Endothelial cell of umbilical vein (primary cell): ENCODE measurements at regions not wholly inside any gene's neighbourhood (a gene's known extent, or its start where the extent isn't known, plus 50 kb on each side); places are given as distances from the start of the nearest gene placed in this dataset.

ENCODE experiments used
- BruUV-seq: library from RNA; stranded (reverse); fragments of 400-500 nt; replicated peaks from 2 replicates; lab custom pipeline; 2021; lab: Mats Ljungman, UMichigan
- CTCF ChIA-PET: fragments of 300-600, 350-600 bp; sonication (Branson Sonifier 250); formaldehyde crosslinking; loops from one replicate; lab custom pipeline; 2021; ENCODE audit warnings: antibody characterized with exemption, inconsistent platforms; lab: Charles Lee
- POLR2A ChIA-PET: fragments of 300-600, 350-600 bp; sonication (Branson Sonifier 250); formaldehyde crosslinking; loops from one replicate; lab custom pipeline; 2021; ENCODE audit warnings: antibody characterized with exemption, inconsistent platforms; lab: Charles Lee
- DNase-seq: peaks from one replicate; pipeline ENCODE4 v3.0.0-alpha.2; 2011; ENCODE audit warnings: low read depth, low spot score
- FAIRE-seq: peaks from 2 replicates; lab custom pipeline; 2011; peaks lifted over from hg19 to GRCh38; lab: Jason Lieb, UNC
- H2AFZ ChIP-seq: 2 replicates; pipeline ENCODE4 v1.6.0; 2012; ENCODE audit warnings: low read depth, low read length, control low read depth, inconsistent platforms
- H3K27ac ChIP-seq: 2 replicates; pipeline ENCODE4 v1.5.1; 2011; ENCODE audit warnings: low read depth, mild to moderate bottlenecking, control low read depth, low read length, moderate library complexity; ENCODE audit not compliant: insufficient read depth
- H3K27me3 ChIP-seq, 2 experiments: 2 replicates each; pipeline versions ENCODE4 v1.6.0 to v1.6.1; 2011; ENCODE audit warnings: low read length in 2 of 2, mixed read lengths in 1 of 2; ENCODE audit not compliant: control insufficient read depth in 2 of 2, insufficient read depth in 2 of 2
- H3K36me3 ChIP-seq, 2 experiments: 2 replicates in 1 of 2; 3 replicates in 1 of 2; pipeline ENCODE4 v1.5.1; 2011; ENCODE audit warnings: low read length in 2 of 2, mild to moderate bottlenecking in 1 of 2, moderate library complexity in 1 of 2; ENCODE audit not compliant: control insufficient read depth in 2 of 2, insufficient read depth in 2 of 2; ENCODE audit errors: extremely low read depth in 1 of 2
- H3K4me1 ChIP-seq: 3 replicates; pipeline ENCODE4 v1.5.1; 2011; ENCODE audit warnings: mild to moderate bottlenecking, low read length; ENCODE audit not compliant: control insufficient read depth, insufficient read depth; ENCODE audit errors: extremely low read depth
- H3K4me2 ChIP-seq: 2 replicates; pipeline ENCODE4 v1.6.1; 2011; ENCODE audit warnings: low read length, control low read depth, mixed read lengths; ENCODE audit not compliant: insufficient read depth
- H3K4me3 ChIP-seq, 3 experiments: fragments of 200-600 bp in 1 of 3; sonication (generic), shearing (Covaris generic) in 1 of 3; replicated peaks in 1 of 3; 2 replicates each; pipeline ENCODE4 v1.5.1; 2011 to 2016; ENCODE audit warnings: control low read depth in 3 of 3, low read length in 3 of 3, mild to moderate bottlenecking in 2 of 3, inconsistent platforms in 1 of 3, low read depth in 1 of 3, moderate library complexity in 1 of 3; ENCODE audit not compliant: insufficient read depth in 1 of 3
- H3K79me2 ChIP-seq: 2 replicates; pipeline ENCODE4 v1.6.0; 2012; ENCODE audit warnings: low read length, inconsistent platforms; ENCODE audit not compliant: control insufficient read depth, insufficient read depth
- H3K9ac ChIP-seq: replicated peaks from 2 replicates; pipeline ENCODE3; 2011; ENCODE audit warnings: low read length, control low read depth; ENCODE audit not compliant: insufficient read depth; ENCODE audit errors: extremely low read depth
- H3K9me1 ChIP-seq: replicated peaks from 3 replicates; pipeline ENCODE4 v1.6.0; 2011; ENCODE audit warnings: mild to moderate bottlenecking, low read length; ENCODE audit not compliant: control insufficient read depth, insufficient read depth; ENCODE audit errors: extremely low read depth
- H3K9me3 ChIP-seq: replicated peaks from 2 replicates; pipeline ENCODE4 v1.5.1; 2012; ENCODE audit warnings: low read length, inconsistent platforms; ENCODE audit not compliant: control insufficient read depth, insufficient read depth
- H4K20me1 ChIP-seq: replicated peaks from 2 replicates; pipeline ENCODE3; 2011; ENCODE audit warnings: mild to moderate bottlenecking, low read length; ENCODE audit not compliant: control insufficient read depth, insufficient read depth; ENCODE audit errors: extremely low read depth
- CTCF ChIP-seq, 2 donors: IDR thresholded peaks; 1 replicate in 1 of 2; 2 replicates in 1 of 2; pipeline ENCODE4 v1.5.1; 2011; ENCODE audit warnings: low read length in 2 of 2, mild to moderate bottlenecking in 2 of 2, moderate library complexity in 2 of 2, control low read depth in 1 of 2, inconsistent platforms in 1 of 2, low read depth in 1 of 2; ENCODE audit not compliant: insufficient read depth in 1 of 2; ENCODE audit errors: extremely low read depth in 1 of 2
- EZH2 ChIP-seq: IDR thresholded peaks from 2 replicates; pipeline ENCODE4 v1.6.1; 2012; ENCODE audit warnings: borderline replicate concordance, low read depth, mild to moderate bottlenecking, moderate library complexity, low read length, inconsistent platforms; ENCODE audit not compliant: severe bottlenecking
- FOS ChIP-seq: IDR thresholded peaks from 2 replicates; pipeline ENCODE4 v1.6.1; 2011; ENCODE audit warnings: mild to moderate bottlenecking, low read length, moderate library complexity, borderline replicate concordance; ENCODE audit not compliant: insufficient read depth
- GATA2 ChIP-seq: IDR thresholded peaks from 2 replicates; pipeline ENCODE4 v1.7.0; 2011; ENCODE audit warnings: low read depth, mild to moderate bottlenecking, moderate library complexity, mixed read lengths, low read length; ENCODE audit not compliant: insufficient read length, insufficient read depth
- JUN ChIP-seq: IDR thresholded peaks from 2 replicates; pipeline ENCODE4 v1.6.1; 2011; ENCODE audit warnings: borderline replicate concordance, low read depth; ENCODE audit not compliant: insufficient read length, insufficient read depth
- MYC ChIP-seq: IDR thresholded peaks from one replicate; pipeline ENCODE4 v1.6.1; 2011; ENCODE audit warnings: mild to moderate bottlenecking, low read depth, low read length
- POLR2A ChIP-seq: IDR thresholded peaks from 2 replicates; pipeline ENCODE4 v1.6.1; 2012; ENCODE audit warnings: low read depth, mild to moderate bottlenecking, control low read depth, low read length
- POLR2AphosphoS5 ChIP-seq: IDR thresholded peaks from 2 replicates; pipeline ENCODE4 v1.6.1; 2012; ENCODE audit warnings: low read depth, mild to moderate bottlenecking, control low read depth, low read length, moderate library complexity; ENCODE audit not compliant: insufficient read depth
- dilution Hi-C: fragments of 300-500 bp; cut with MboI; formaldehyde crosslinking; loops from one replicate; pipeline ENCODE4 v1.15.0; 2019; ENCODE audit warnings: low sequenced_read_pairs; ENCODE audit not compliant: extremely low pct_ligation_motif_present
- intact Hi-C: fragments of 100-400 bp; cut with micrococcal nuclease; formaldehyde crosslinking; loops from one replicate; pipeline ENCODE4 v1.10.0; 2022
- TF ChIP-seq, protein P1 (sequence below): IDR thresholded peaks from 2 replicates; pipeline ENCODE4 v1.6.1; 2011; ENCODE audit not compliant: insufficient read depth, insufficient read length

DNA sequence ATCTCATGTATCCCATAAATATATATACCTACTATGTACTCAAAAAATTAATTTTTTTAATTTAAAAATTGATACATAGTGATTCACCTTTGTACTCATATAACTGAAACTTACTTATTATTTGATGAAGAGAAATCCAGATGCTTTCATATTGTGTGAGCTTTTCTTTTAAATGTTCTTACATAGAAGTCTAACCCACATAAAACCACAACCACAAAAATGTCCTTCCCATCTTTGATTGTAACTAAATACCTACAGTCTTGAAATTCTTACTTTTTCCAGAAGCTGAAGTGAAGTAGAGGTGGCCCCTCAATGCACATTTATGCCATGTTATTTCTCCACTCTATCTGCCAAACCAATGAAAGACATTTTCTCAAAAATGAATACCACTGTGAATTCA is 117.9 kb upstream of the COL5A2 start:
- H2AFZ ChIP-seq = no peak overlapping the region
- DNase-seq (no peak), FAIRE-seq (no peak)
- CTCF ChIA-PET = interaction anchor here (2.1 kb wide), 1 partner anchor 10 kb away, joined by 5 read pairs; no protein-coding TSS in a partner anchor
- no peaks in the 10 kb centered on the region for H4K20me1 ChIP-seq
- no peak overlapping the region for H3K4me3 ChIP-seq
- dilution Hi-C loops = no loop called here
- POLR2A ChIA-PET = no interaction called here
- H3K9me1 ChIP-seq = no peaks in the 10 kb centered on the region
- H3K9me3 ChIP-seq = no peaks in the 10 kb centered on the region
- no peaks in the 10 kb centered on the region for H3K4me1 ChIP-seq
- H3K79me2 ChIP-seq = no peaks in the 10 kb centered on the region
- BruUV-seq = no TSS peak
- TF ChIP-seq POLR2AphosphoS5 (no peak), POLR2A (no peak), GATA2 (no peak), CTCF (IDR thresholded peaks at IDR 0.05; ENCODE audit: extremely low read depth in 1 of 2, insufficient read depth in 1 of 2, low read depth in 1 of 2, low read length in 2 of 2) (no peak), JUN (no peak), FOS (no peak), MYC (no peak), EZH2 (no peak)
- TF ChIP-seq, protein P1, sequence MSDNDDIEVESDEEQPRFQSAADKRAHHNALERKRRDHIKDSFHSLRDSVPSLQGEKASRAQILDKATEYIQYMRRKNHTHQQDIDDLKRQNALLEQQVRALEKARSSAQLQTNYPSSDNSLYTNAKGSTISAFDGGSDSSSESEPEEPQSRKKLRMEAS = no peak
- intact Hi-C loops = no loop called here
- H3K36me3 ChIP-seq = no peaks in the 10 kb centered on the region
- H3K27ac ChIP-seq = no peak overlapping the region
- H3K27me3 ChIP-seq = no peaks in the 10 kb centered on the region
- H3K9ac ChIP-seq = no peak overlapping the region
- H3K4me2 ChIP-seq = no peak overlapping the region
